ENCODE measurements at regions not wholly inside any gene's neighbourhood (a gene's known extent, or its start where the extent isn't known, plus 50 kb on each side); places are given as distances from the start of the nearest gene placed in this dataset.

GRCh38 chr2:106990297-106990696 is 104.3 kb upstream of the ST6GAL2 start:
- TF ChIP-seq, protein P1, sequence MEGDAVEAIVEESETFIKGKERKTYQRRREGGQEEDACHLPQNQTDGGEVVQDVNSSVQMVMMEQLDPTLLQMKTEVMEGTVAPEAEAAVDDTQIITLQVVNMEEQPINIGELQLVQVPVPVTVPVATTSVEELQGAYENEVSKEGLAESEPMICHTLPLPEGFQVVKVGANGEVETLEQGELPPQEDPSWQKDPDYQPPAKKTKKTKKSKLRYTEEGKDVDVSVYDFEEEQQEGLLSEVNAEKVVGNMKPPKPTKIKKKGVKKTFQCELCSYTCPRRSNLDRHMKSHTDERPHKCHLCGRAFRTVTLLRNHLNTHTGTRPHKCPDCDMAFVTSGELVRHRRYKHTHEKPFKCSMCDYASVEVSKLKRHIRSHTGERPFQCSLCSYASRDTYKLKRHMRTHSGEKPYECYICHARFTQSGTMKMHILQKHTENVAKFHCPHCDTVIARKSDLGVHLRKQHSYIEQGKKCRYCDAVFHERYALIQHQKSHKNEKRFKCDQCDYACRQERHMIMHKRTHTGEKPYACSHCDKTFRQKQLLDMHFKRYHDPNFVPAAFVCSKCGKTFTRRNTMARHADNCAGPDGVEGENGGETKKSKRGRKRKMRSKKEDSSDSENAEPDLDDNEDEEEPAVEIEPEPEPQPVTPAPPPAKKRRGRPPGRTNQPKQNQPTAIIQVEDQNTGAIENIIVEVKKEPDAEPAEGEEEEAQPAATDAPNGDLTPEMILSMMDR (IDR thresholded peaks at IDR 0.05), result no peak
- TF ChIP-seq POLR2A (IDR thresholded peaks at IDR 0.05), result no peak
- no peak overlapping the region for H3K4me3 ChIP-seq
- H3K36me3 ChIP-seq, result no peaks in the 10 kb centered on the region
- no peaks in the 10 kb centered on the region for H3K4me1 ChIP-seq
- no peaks in the 10 kb centered on the region for H3K9me3 ChIP-seq
- H3K27ac ChIP-seq, result no peak overlapping the region
- no peak for DNase-seq
- no peaks in the 10 kb centered on the region for H3K27me3 ChIP-seq

GRCh38 chr2:106991866-106992265 is 105.9 kb upstream of the ST6GAL2 start:
- Histone ChIP-seq H3K27me3 (no peaks in the 10 kb centered on the region), H3K36me3 (no peaks in the 10 kb centered on the region), H3K4me3 (no peak overlapping the region), H3K9me3 (no peaks in the 10 kb centered on the region), H3K4me1 (no peaks in the 10 kb centered on the region), H3K27ac (no peak overlapping the region)
- TF ChIP-seq, protein P1 (IDR thresholded peaks at IDR 0.05), result no peak
- TF ChIP-seq POLR2A (IDR thresholded peaks at IDR 0.05), result no peak
- no peak for DNase-seq

GRCh38 chr2:106995556-106995955 is 109.6 kb upstream of the ST6GAL2 start:
- Histone ChIP-seq H3K9me3 (no peaks in the 10 kb centered on the region), H3K27ac (no peak overlapping the region), H3K4me3 (no peak overlapping the region), H3K4me1 (no peaks in the 10 kb centered on the region), H3K27me3 (no peaks in the 10 kb centered on the region), H3K36me3 (no peaks in the 10 kb centered on the region)
- no peak for TF ChIP-seq POLR2A (IDR thresholded peaks at IDR 0.05)
- TF ChIP-seq, protein P1 (IDR thresholded peaks at IDR 0.05), result no peak
- DNase-seq, result no peak

DNA sequence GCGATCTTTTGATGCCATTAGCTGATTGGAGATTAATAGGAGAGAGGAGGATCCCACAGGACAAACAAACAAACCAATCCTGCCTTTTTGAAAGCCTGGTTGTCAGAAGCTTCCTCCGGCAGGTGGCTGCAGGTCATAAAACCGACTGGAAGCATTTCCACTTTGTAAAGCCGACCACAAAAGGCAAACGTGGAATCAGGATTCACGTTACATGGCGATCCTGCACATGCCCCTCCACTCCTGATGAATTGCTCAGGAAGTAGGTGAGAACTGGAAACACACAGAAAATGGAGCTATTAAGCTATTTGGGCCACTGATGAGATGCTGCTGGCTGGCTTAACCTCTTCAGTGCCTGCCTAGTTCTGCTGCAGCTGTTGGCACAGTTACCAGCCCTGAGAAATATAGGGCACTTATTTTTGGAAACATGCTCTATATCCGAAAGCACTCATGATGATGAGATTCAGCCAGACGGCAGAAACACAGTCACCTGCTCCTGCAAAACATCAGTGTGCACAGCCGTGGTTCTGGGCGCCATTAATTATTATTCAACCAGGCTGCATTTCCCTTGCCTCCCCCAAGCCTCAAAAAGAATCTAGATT is 110.3 kb upstream of the ST6GAL2 start:
- DNase-seq, result no peak
- no peaks in the 10 kb centered on the region for H3K4me1 ChIP-seq
- H3K4me3 ChIP-seq, result no peak overlapping the region
- H3K36me3 ChIP-seq, result no peaks in the 10 kb centered on the region
- H3K27me3 ChIP-seq, result no peaks in the 10 kb centered on the region
- no peak overlapping the region for H3K27ac ChIP-seq
- no peaks in the 10 kb centered on the region for H3K9me3 ChIP-seq
- TF ChIP-seq POLR2A (IDR thresholded peaks at IDR 0.05), result no peak
- TF ChIP-seq, protein P1 (IDR thresholded peaks at IDR 0.05), result no peak

- no peak overlapping the region for H3K27ac ChIP-seq
- H3K4me3 ChIP-seq, result no peak overlapping the region
- no peaks in the 10 kb centered on the region for H3K27me3 ChIP-seq
- H3K4me1 ChIP-seq, result no peaks in the 10 kb centered on the region
- no peak for TF ChIP-seq POLR2A (IDR thresholded peaks at IDR 0.05)
- TF ChIP-seq, protein P1 (IDR thresholded peaks at IDR 0.05), result no peak
- H3K36me3 ChIP-seq, result no peaks in the 10 kb centered on the region
- no peaks in the 10 kb centered on the region for H3K9me3 ChIP-seq
- no peak for DNase-seq
These were observed 111.2 kb upstream of the ST6GAL2 start for GRCh38 chr2:106997204-106997603.

DNA sequence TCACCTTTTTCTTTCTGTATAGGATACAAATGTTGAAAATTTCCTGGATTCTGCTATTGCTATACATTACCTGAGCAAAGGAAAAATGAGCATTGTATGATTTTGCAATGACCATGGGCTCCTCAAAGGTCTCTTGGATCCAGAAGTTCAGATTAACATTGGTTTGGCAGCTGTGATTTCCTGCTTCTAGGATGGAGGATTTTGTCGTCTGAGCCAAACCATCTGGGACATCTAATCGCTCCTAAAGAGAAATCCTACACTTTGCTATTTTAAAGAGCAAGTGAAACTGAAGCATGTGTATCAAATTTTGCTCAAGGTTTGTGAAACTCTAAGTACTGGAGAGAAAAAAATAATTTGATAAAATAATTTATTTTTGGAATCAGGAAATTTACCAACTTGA is 115.1 kb upstream of the ST6GAL2 start:
- no peaks in the 10 kb centered on the region for H3K27me3 ChIP-seq
- TF ChIP-seq POLR2A (IDR thresholded peaks at IDR 0.05), result no peak
- TF ChIP-seq, protein P1 (IDR thresholded peaks at IDR 0.05), result no peak
- H3K4me1 ChIP-seq, result no peaks in the 10 kb centered on the region
- H3K4me3 ChIP-seq, result no peak overlapping the region
- no peaks in the 10 kb centered on the region for H3K36me3 ChIP-seq
- H3K27ac ChIP-seq, result no peak overlapping the region
- DNase-seq, result no peak
- H3K9me3 ChIP-seq, result no peaks in the 10 kb centered on the region
